HG03571 (cell line): ENCODE measurements at regions not wholly inside any gene's neighbourhood (a gene's known extent, or its start where the extent isn't known, plus 50 kb on each side); places are given as distances from the start of the nearest gene placed in this dataset.

Experiments used
- ATAC-seq: cut with Tn5 transposase; IDR thresholded peaks from one replicate; pipeline ENCODE4 v1.9.1; 2021; ENCODE audit not compliant: unreplicated experiment

DNA sequence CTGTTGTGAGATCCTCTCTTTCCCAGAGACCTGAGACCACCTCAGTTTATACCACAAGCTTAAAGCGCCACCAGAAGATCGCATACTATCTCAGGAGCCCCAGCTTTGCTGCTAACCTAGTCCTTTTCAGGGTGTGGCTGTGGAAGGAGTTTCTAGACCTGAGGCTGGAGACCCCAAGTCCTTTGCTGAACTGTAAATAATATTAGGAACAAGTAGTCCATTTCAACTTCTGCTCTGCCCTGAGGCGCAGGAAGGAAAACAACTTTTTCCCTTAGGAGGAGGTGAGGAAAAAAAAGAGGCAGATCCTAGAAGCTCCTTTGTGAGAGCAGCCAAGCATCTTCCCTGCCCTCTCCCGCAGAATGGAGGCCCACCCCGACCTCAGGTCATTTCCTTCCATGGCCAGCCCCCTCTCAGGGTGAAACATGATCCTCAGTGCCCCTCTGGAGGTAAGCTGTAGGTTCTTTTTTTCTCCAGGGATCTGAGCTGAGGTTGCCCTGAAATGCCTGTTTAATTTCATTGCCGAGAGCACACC is 122.8 kb upstream of the LGALSL start:
- ATAC-seq: no peak

DNA sequence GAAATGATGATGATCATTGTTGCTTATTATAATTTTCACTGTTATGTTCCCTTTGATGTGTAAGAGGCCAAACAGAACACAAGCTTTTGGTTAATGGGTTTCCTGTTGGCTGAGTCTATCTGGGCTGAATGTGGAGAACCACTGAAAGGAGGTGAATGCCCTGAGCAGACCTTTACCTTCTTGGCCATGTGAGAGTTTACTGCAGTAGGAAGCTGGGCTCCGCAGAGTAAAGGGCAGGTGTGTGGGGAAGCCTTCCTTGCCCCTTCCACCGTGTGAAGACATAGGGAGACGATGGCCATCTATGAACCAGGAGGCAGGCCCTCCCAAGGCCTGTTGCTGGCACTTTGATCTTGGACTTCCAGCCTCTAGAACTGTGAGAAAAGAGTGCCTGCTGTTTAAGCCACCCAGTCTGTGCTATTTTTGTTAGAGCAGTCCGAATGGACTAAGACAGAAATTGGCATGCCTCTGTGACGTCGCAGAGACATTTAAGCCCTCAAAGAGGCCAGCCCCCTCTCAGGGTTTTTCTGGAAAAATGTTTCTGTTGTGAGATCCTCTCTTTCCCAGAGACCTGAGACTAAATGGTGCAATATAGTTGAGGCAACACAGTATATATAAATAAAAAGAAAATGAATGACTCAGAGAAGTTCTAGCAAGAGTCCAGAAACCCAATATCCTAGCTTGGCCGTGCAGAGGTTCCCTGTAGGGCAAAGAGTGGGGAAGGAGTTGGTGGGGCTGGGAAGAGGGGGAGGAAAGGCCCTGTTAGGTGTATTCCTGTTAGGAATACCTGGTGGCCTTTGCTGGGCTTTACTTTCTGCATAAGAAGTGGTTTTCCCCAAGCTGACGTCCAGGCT is 121.9 kb upstream of the LGALSL start:
- no peak for ATAC-seq

DNA sequence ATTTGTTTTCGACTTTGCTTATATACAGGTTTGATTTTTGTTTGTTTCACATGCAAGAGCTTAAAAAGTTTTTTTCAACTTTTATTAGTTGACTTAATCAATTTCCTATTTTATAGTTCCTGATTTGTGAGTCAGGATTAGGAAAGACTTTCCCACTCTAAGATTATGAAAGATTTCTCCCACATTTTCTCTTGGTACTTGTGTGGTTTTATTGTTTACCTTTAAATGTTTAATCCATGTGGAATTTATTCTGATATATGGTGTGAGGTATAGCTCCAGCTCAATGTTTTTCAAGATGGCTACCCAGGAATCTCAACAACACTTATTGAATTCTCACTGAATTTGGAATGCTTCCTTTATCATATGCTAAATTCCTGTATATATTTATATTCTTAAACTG is 117.8 kb upstream of the LGALSL start:
- no peak for ATAC-seq

DNA sequence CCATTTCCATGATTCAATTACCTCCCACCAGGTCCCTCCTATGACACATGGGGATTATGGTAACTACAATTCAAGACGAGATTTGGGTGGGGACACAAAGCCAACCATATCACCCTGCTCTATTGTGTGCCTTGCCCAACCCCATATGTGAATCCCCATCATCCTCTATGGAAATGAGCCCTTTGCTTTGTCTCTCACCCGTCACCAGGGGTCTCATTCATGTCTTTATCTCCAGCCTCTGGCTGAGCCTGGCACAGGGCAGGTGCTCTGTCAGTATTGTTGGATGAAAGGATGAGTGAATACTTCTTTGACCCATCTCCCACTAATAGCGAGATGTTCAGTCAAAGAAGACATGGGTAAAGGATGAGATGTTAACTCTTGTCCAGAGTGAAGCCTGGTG is 116.6 kb upstream of the LGALSL start:
- no peak for ATAC-seq

DNA sequence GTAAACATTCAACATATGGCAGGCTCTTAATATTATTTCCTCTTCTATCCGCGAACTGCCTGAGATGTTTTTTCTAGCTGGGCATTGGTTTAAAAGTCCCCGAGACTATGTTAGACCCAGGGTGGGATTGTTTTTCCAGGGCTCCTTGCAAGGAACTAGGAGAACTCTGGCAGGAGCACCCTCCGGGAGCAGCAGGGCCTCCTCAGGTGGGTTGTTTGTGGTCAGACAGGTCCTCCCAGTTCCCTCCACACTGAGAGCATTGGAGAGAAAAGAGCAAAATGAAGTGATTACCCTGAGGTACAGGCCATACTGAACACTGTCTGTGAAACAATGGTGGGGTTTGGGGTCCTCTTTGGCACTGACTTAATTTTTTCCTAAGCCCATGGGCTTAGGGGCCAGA is 115.9 kb upstream of the LGALSL start:
- no peak for ATAC-seq

DNA sequence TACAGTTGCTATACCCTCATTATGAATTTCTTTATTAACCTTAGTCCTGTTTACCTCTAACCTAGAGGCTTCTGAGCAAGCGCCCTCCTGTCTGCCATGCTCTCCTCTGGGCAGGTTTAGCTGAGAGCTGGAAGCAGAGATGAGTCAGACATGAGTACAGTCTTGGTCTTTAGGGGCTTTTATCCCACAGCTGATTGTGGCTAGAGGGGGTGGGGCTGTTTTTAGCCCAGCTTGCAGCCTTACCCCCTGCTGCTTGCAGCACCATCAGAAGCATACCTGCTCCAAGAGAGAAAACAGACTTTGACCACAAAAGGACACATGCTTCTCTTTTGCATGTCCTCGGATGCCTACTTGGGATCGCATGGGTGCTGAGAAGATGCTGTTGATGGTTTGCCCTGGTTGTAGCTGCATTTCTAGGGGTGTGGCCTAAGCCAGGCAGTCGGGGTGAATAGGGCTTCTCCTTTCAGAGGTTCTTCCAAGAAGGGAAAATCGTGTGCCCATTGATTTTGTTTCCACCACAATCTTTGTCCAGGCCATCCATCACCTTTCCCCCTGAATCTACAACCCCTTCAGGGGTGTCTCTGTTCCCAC is 115.0 kb upstream of the LGALSL start:
- no peak for ATAC-seq

DNA sequence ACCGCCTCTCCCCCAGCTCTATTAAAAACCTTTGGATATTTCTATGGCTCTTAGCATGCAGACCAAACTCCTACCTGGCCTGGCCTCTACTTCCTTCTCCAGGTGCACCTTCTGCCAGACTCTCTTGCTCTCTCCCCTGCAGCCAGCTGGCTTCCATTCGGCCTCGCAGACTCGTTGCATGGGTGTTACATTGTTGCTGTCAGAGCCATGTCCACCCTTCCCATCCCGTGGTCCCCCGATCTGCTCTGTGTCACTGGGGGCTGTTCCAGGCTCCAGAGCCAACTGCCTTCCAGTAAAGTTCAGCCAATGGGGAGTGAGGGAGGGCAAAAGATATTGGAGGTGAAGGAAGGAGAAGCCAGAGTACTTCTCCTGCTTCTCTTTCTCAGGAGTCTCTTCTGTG is 112.5 kb upstream of the LGALSL start:
- no peak for ATAC-seq

DNA sequence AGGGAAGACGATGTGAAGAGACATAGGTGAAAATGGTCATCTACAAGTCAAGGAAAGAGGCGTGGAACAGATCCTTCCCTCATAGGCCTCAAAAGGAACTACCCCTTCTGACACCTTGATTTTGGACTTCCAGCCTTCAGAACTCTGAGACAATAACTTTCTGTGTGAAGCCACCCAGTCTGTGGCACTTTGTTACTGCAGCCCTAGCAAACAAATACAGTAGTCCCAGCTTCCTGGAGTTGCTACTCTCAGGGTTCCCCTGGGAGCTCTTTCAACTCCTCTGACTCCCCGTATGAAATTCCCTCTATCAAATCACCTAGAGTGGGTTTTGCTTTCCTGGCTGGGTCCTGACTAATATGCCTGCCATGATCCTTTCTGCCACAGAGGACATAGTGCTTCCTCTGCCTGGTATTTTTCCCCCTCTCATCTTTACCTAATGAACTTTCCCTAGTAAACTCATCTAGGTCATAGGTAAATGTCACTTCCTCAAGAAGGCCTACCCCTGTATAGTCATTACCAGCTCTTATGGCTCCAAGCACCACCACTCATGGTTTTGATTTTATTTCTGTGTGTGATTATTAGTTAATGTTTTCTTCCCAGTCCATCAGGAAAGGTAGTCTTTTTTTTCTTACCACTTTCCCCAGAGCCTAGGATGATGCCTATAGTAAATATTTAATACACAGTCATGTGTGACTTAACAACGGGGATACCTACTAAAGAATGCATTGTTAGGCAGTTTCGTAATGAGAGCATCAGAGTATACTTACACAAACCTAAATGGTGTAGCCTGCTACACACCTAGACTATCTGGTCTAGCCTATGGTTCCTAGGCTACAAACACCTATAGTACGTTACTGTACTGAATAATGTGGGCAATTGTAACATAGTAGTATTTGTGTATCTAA is 111.5 kb upstream of the LGALSL start:
- no peak for ATAC-seq

DNA sequence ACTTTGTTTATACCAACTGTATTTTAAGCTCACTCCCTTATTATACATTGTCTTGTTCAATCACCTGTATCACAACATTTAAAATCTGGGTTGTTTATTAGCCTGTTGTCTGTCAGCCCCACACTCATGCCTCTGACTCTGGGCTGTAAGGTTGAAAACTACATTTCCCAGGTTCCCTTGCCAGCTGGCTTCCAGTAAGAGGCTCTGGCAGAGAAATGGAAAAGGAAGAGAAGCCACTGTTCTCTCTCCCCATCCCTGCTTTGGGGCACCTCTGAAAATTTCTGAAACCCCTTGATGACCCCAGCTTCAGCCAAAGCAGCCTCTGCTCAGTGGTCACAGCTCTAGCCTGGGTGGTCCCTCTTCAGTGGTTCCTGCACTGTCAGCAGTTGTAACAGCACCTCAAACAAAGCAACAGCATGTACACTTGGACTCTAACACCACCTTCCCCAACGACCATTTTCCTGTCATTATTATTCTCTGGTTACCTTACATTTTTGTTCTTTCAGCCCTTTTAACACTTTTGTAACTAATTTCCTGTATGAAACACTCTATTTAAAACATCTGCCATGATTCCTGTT is 108.9 kb upstream of the LGALSL start:
- ATAC-seq: no peak

DNA sequence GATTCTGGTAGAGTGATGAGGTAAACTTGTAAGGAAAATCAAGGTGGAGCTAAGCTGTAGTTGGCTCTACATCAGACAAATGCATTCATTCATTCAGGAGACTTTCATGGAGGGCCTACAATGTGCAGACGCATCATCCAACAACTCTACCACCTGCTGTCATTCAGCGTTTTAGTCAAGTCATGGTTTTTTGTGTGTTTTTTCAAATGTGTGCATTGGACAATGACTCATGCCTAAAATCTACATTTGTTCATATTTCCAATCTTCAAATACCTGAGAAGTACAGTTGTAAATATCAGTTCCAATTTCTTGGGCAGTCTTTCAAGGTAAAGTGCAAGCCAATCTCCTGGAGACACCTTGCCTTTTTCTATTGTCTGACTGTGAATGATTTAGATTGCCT is 108.0 kb upstream of the LGALSL start:
- ATAC-seq: no peak

DNA sequence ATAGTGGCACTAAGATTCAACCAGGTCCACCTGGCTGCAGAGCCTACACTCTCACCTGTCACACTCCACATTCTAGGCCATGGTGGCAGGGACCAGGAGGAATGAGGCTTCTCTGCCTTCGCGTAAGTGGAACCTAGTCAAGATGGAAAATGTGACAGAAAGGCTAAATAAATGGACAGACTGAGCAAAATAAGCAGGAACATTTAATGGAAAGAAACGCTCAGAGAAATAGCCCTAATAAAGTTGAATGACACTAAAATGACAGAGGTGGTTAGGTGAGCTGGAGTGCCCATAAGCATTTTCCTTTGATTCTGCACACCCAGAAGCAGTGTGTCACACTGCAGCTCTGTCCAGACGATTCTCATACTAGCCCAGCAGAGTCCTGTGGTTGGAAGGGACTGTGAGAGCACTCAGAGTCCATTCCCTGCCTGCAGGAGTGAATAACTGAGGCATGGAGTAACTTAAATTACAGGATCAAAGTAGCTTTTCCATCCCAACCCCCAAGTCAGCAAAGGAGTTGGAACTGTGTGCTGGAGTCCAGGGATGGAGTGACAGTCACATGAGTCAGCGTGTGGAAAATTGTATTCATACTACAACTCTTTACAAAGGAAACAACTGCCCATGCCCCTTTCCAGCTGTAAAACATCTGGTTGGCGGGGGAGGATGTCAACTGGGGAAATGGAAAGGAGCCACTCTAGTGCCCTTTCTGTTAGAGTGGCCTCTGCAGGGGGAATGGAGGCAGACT is 105.4 kb upstream of the LGALSL start:
- ATAC-seq: no peak

DNA sequence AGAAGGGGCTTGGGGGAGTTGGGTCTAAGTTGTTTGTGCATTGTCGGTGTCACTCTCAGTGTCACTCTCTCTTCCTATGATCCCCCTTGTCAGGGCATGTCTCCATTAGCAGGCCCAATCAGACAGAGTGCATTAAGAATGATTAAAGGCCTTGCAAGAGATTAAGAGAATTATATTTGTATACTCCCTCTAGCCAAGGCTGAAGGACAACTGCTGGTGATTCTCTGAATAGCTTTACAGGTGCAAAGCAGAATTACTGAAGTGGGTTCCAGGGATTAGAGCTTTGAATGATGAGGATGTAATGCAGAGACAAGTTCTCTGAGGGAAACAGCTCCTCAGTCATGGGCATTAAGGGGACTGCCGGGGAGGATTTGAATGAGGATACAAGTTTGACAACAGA is 104.8 kb upstream of the LGALSL start:
- ATAC-seq: no peak

DNA sequence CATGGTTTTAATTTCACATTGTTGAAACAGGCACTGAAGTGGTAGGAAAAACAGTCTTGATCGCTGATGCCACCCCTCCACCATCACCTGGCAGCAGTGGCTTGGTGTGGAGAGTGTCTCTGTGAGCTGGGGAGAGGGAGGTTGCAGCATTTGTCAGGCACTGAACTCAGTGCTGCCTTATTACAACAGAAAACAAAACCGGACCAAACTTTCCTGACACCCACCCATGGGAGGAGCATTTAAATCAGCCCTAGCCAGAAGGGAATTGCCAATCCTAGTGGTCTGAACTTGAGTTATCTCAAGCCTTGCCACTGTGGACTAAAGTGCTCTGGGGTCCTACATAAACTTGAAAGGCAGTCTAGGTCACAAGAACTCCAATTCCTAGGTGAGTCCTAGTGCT is 103.0 kb upstream of the LGALSL start:
- no peak for ATAC-seq

DNA sequence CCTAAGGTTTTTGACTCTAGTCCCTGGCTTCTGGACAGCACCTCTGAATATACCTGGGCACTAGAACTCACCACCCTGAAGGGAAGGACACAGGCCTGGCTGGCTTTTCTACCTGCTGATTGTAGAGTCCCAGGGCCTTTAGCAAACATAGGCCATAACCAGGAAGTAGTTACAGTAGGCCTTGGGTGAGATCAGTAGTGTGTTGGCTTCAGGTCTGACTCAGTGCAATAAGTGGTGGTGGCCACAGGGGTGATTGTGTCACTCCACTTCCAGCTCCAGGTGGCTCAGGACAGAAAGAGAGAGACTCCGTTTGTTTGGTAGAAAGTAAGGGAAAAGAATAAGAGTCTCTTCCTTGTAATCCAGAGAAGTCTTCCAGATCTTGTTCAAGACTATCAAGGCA is 101.7 kb upstream of the LGALSL start:
- ATAC-seq: no peak

DNA sequence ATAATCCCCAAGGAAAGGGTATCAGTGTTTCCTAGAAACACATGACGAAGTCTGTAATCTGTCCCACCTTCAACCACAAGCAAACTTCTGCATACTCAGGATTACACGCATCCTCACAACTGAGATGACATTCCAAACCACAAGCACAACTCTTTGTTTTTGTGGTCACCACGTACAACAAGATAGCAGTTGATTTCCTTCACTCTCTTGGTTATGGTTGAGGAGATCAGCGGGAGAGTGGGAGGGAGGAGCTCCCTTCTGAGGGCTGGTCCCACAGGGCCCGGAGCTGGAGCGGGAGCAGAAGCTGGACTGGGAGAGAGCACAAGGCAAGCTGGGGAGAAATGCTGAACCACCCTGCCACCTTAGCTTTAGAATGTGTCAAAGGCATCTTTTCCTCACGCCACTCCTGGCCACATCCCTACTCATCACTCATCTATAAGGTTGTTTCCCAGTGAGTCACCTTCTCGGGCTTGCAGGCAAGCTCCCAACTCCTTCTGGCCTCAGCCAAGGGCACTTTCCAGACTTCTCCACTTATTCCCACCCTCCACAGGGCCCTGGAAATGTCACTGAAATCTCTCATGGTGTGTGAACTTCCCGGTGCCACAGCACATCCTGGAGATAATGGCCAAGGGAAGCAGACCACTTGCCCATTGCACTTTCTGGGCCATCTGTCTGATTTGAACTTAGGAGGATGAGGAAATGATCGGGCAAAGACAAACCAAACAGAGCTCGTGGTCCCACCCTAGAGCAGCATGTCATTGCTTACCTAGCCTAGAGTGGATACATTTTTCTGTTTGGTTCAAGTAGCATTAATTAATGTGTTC is 98.9 kb upstream of the LGALSL start:
- no peak for ATAC-seq

DNA sequence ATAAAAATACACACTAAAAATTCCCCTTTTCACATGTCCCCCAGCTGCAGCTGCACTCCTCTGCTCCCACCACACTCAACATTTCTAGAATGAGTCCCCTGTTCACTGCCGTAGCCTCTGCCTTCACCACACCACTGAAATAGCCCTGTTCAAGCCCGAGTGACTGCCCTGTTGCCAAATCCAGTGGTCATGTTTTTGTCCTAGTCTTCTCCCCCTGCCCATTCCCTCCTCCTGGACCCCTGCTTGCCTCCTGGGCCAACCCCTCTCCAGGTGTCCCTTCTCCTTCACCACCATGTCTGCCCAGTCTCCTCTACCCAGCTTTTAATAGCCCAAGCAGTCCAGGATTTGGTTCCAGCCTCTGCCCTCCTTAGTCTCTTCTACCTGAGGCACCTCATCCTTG is 97.1 kb upstream of the LGALSL start:
- ATAC-seq: no peak

DNA sequence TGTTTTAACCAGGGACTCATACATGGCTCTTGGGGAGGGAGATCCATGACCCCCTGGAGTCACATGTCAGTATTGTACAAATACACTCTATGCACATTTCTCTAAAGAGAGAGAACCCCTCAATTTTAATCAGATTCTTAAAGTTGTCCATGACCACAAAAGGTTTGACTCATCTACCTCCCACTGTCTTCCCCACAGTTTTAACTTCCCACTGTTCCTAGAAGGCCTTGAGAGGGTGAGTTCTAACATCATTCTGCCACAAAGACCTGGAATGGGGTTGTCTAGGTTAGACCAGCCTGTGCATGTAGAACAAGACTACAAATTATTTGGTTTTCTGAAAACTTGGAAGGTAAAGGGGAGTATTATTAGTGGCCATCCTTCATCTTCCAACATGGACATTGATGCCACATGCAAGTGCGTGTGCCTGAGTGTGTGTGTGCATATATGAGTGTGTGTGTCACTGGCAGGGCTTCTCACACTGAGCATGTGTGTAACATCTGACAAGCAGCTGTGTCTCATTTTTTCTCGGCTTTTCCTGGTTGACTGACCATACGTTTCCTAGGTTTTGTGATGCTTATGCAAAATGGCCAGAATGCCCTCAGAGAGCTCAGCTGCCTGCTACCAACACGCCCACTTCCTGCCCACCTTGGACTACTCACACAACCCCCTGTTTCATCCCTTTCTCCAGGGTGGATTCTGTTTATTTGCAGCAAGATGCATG is 94.6 kb upstream of the LGALSL start:
- ATAC-seq: no peak

DNA sequence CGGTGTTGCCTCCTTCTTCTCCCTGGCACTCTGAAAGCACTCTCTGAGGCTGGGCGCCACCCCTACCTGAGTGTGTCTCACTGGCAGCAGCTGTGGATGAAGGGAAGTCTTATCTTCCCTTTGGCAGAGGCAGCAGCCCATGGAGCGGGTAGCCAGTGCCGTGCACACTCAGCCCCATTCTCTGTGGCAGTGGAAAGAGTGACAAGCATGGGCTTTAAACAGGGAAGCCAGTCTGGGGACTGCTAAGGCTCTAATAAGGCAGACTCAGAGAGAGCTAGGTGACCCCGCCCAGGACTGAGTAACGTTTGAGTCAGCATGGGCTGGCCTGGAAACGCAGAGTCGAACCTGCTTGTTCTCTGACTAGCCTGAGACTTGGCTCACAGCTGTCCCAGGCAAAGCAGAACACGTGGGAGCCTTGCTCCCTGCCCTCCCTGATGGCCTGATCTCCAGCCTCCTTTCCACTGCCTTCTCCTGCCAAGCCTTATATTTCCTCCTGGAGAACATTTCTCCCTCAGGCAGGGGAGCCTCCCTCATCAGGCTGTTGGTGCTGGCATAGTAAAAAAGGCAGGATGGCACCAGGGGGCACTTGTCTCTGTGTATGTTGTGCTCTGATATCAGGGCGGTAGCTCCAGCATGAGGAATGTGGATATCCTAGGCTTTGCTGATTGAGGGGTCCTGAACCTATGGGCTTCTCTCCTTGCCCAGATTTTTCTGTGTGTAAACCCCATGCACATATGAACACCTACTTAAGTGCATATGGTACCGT is 93.9 kb upstream of the LGALSL start:
- ATAC-seq: no peak
